Psoas muscle (tissue), 7 donors: ENCODE measurements at regions not wholly inside any gene's neighbourhood (a gene's known extent, or its start where the extent isn't known, plus 50 kb on each side); places are given as distances from the start of the nearest gene placed in this dataset.

ENCODE experiments used
- ATAC-seq, 4 donors: fragments of 200-7000 bp; cut with Tn5 transposase; one replicate each; pipeline ENCODE4 v1.9.1; 2020; ENCODE audit warnings: moderate library complexity in 3 of 4, mild to moderate bottlenecking in 2 of 4
- DNase-seq, 2 donors: peaks; one replicate each; pipeline ENCODE4 v3.0.0-alpha.2; 2020
- H3K27ac ChIP-seq: fragments of 200-600 bp; one replicate; pipeline ENCODE4 v1.8.0; 2022
- H3K27me3 ChIP-seq, 3 donors: fragments of 200-600 bp in 1 of 3; one replicate each; pipeline versions ENCODE4 v1.6.1 to v1.8.0; 2013 to 2022; ENCODE audit warnings: low read length in 2 of 3, mild to moderate bottlenecking in 2 of 3, moderate library complexity in 1 of 3; ENCODE audit not compliant: insufficient read depth in 3 of 3
- H3K36me3 ChIP-seq, 2 donors: fragments of 200-600 bp in 1 of 2; one replicate each; pipeline versions ENCODE4 v1.6.1 to v1.8.0; 2013 to 2022; ENCODE audit warnings: low read depth in 1 of 2, mild to moderate bottlenecking in 1 of 2, moderate library complexity in 1 of 2; ENCODE audit not compliant: insufficient read depth in 1 of 2
- H3K4me1 ChIP-seq: fragments of 200-600 bp; one replicate; pipeline ENCODE4 v1.8.0; 2022
- H3K4me3 ChIP-seq: fragments of 200-600 bp; one replicate; pipeline ENCODE4 v1.8.0; 2022; ENCODE audit warnings: mild to moderate bottlenecking
- H3K9me3 ChIP-seq: fragments of 200-600 bp; one replicate; pipeline ENCODE4 v1.8.0; 2022
- WGBS, 3 donors: extraction: QIAGEN DNeasy Blood & Tissue Kit; methylation state at CpG; one replicate each; pipeline versions ENCODE4 v1.1.6 to v1.1.7; 2013; 5-methylcytosine and 5-hydroxymethylcytosine counted together
- intact Hi-C, 2 donors: fragments of 100-400 bp; cut with DNase I; formaldehyde crosslinking; loops; one replicate each; pipeline versions ENCODE4 v1.11.0 to v1.14.2; 2022
- TF ChIP-seq, protein P1 (sequence below): fragments of 200-600 bp; IDR thresholded peaks from one replicate; pipeline ENCODE4 v1.8.0; 2022; ENCODE audit warnings: antibody characterized with exemption
- donor health status: healthy with polysubstance abuse.
- donor health status: DM: no; HTN: no; CAD: no; lungs with moderate emphysema.
- donor health status: Bipolar disorder and iron deficiency.
- donor health status: healthy.
- donor health status: DM: yes; HTN: yes; CAD: no.
- donor health status: DM: no; HTN: no; CAD: no.
- donor health status: DM: yes; HTN: yes; CAD: no.

- no peaks in the 10 kb centered on the region for H3K4me1 ChIP-seq
- TF ChIP-seq, protein P1, sequence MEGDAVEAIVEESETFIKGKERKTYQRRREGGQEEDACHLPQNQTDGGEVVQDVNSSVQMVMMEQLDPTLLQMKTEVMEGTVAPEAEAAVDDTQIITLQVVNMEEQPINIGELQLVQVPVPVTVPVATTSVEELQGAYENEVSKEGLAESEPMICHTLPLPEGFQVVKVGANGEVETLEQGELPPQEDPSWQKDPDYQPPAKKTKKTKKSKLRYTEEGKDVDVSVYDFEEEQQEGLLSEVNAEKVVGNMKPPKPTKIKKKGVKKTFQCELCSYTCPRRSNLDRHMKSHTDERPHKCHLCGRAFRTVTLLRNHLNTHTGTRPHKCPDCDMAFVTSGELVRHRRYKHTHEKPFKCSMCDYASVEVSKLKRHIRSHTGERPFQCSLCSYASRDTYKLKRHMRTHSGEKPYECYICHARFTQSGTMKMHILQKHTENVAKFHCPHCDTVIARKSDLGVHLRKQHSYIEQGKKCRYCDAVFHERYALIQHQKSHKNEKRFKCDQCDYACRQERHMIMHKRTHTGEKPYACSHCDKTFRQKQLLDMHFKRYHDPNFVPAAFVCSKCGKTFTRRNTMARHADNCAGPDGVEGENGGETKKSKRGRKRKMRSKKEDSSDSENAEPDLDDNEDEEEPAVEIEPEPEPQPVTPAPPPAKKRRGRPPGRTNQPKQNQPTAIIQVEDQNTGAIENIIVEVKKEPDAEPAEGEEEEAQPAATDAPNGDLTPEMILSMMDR, result no peak
- ATAC-seq, result no peak
- no peaks in the 10 kb centered on the region for H3K9me3 ChIP-seq
- intact Hi-C loops, result loop anchor here in 1 of 2 donors (10.0 kb wide), 1 partner anchor 619 kb away; no protein-coding TSS in a partner anchor
- H3K27ac ChIP-seq, result no peak overlapping the region
- H3K27me3 ChIP-seq, result no peaks in the 10 kb centered on the region
- WGBS, 3 donors, result 39 to 50% (median 47%) methylated on average over 2 of the region's 2 CpGs
- no peak overlapping the region for H3K4me3 ChIP-seq
- DNase-seq, result no peak
- no peaks in the 10 kb centered on the region for H3K36me3 ChIP-seq
Observed at GRCh38 chr2:78355967-78356366, 669.5 kb upstream of the REG3G start.

- 64 to 74% (median 70%) methylated on average over 2 of the region's 2 CpGs for WGBS, 3 donors
- no peak for ATAC-seq
Observed at GRCh38 chr2:78383576-78383975, 641.9 kb upstream of the REG3G start.

DNA sequence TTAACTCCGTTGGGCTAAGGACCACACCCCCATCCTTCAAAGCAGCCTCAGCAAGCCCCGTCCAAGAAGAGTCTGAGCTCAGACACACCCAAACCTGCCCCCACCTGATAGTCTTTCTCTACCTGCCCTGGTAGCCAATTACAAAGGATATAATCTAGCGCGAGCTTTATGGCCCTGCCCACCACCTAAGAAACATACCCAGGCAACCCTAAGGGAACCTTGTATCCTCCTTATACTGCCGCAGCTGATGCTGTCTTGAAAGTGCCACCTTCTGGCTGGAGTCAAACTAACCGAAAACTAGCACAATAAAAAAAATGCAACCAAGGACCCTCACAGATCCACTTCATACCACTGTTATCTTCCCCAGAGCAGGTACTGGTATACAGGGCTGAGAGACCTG lies 628.3 kb upstream of the REG3G start:
- H3K4me1 ChIP-seq, result no peaks in the 10 kb centered on the region
- H3K36me3 ChIP-seq, result no peaks in the 10 kb centered on the region
- WGBS, 3 donors, result 86 to 96% (median 93%) methylated on average over 6 of the region's 6 CpGs
- ATAC-seq, result no peak
- DNase-seq, result no peak
- H3K27me3 ChIP-seq, result no peaks in the 10 kb centered on the region
- H3K9me3 ChIP-seq, result no peaks in the 10 kb centered on the region
- no peak overlapping the region for H3K4me3 ChIP-seq
- intact Hi-C loops, result no loop called here
- no peak overlapping the region for H3K27ac ChIP-seq
- TF ChIP-seq, protein P1, result no peak

More at GRCh38 chr2:78383576-78383975, 641.9 kb upstream of the REG3G start:
- no peaks in the 10 kb centered on the region for H3K9me3 ChIP-seq
- H3K4me3 ChIP-seq, result no peak overlapping the region
- intact Hi-C loops, result no loop called here
- TF ChIP-seq, protein P1, result no peak
- no peaks in the 10 kb centered on the region for H3K4me1 ChIP-seq
- no peak overlapping the region for H3K27ac ChIP-seq
- no peak for DNase-seq
- H3K36me3 ChIP-seq, result no peaks in the 10 kb centered on the region
- no peaks in the 10 kb centered on the region for H3K27me3 ChIP-seq

- no peaks in the 10 kb centered on the region for H3K9me3 ChIP-seq
- intact Hi-C loops, result no loop called here
- WGBS, 3 donors, result 90 to 97% (median 91%) methylated on average over 7 of the region's 7 CpGs
- no peak overlapping the region for H3K27ac ChIP-seq
- peak in 1 of 4 donors; percentile 13 for ATAC-seq
- H3K27me3 ChIP-seq, result no peaks in the 10 kb centered on the region
- no peak overlapping the region for H3K4me3 ChIP-seq
- DNase-seq, result no peak
- no peaks in the 10 kb centered on the region for H3K36me3 ChIP-seq
- TF ChIP-seq, protein P1, result no peak
- H3K4me1 ChIP-seq, result no peaks in the 10 kb centered on the region
Observed at GRCh38 chr2:78407960-78408794, 617.3 kb upstream of the REG3G start.

- TF ChIP-seq, protein P1, result no peak
- 89 to 97% (median 97%) methylated on average over 2 of the region's 2 CpGs for WGBS, 3 donors
- intact Hi-C loops, result no loop called here
Observed at GRCh38 chr2:78408795-78409118, 616.7 kb upstream of the REG3G start.

More at GRCh38 chr2:78408795-78409118, 616.7 kb upstream of the REG3G start:
- no peaks in the 10 kb centered on the region for H3K9me3 ChIP-seq
- ATAC-seq (peak in 1 of 4 donors; percentile 22), DNase-seq (no peak)
- no peaks in the 10 kb centered on the region for H3K4me1 ChIP-seq
- H3K4me3 ChIP-seq, result no peak overlapping the region
- H3K36me3 ChIP-seq, result no peaks in the 10 kb centered on the region
- no peak overlapping the region for H3K27ac ChIP-seq
- no peaks in the 10 kb centered on the region for H3K27me3 ChIP-seq
